ENCODE measurements at regions not wholly inside any gene's neighbourhood (a gene's known extent, or its start where the extent isn't known, plus 50 kb on each side); places are given as distances from the start of the nearest gene placed in this dataset.

DNA sequence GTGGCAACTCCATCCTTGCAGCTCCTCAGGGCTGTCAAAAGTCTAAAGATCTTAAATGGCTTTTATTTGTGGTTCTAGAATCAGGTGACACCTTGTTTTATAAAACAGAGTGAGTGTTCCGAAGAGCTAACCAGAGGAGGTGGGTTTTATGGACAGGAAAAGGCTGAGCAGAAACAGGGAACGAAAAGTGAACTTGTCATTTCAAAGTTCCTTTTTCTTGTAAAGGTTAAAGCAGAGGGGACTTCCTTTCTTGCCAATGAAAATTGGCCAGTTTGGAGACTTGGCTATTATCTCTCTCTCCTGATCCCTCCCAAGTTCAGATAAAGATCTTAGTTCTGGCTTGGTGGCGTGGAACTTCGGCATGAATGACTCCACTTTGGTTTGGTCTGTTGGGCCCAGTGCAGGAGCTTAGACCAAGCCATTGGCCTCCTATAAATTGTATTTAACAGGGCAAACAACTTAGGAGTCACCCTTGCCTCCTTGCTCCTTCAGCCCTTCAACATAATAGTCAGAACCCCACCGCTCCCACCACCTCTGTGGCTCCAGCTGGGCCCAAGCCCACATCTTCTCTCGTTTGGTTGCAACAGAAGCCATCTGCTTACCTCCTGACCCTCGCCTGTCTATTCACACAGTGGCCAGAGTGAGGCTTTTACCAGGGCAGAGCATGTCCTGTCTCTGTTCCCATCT is 102.4 kb upstream of the THY1 start:
- TF ChIP-seq EP300 (IDR thresholded peaks at IDR 0.05): no peak
- TF ChIP-seq, protein P1, sequence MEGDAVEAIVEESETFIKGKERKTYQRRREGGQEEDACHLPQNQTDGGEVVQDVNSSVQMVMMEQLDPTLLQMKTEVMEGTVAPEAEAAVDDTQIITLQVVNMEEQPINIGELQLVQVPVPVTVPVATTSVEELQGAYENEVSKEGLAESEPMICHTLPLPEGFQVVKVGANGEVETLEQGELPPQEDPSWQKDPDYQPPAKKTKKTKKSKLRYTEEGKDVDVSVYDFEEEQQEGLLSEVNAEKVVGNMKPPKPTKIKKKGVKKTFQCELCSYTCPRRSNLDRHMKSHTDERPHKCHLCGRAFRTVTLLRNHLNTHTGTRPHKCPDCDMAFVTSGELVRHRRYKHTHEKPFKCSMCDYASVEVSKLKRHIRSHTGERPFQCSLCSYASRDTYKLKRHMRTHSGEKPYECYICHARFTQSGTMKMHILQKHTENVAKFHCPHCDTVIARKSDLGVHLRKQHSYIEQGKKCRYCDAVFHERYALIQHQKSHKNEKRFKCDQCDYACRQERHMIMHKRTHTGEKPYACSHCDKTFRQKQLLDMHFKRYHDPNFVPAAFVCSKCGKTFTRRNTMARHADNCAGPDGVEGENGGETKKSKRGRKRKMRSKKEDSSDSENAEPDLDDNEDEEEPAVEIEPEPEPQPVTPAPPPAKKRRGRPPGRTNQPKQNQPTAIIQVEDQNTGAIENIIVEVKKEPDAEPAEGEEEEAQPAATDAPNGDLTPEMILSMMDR (IDR thresholded peaks at IDR 0.05): no peak
